ENCODE measurements at regions not wholly inside any gene's neighbourhood (a gene's known extent, or its start where the extent isn't known, plus 50 kb on each side); places are given as distances from the start of the nearest gene placed in this dataset.

GRCh38 chr3:116834816-116835215 lies 125.2 kb downstream of the TUSC7 start:
- Mint-ChIP-seq H3K4me1 (ENCODE audit: low read depth) (no peaks in the 10 kb centered on the region), H3K9me3 (peaks cover 4% of the 10 kb centered on the region), H3K4me3 (no peak overlapping the region), H3K27ac (no peak overlapping the region), H3K27me3 (no peaks in the 10 kb centered on the region), H3K36me3 (ENCODE audit: low read depth) (no peaks in the 10 kb centered on the region)
- no peak for DNase-seq

GRCh38 chr3:116835658-116836057 lies 126.1 kb downstream of the TUSC7 start:
- no peaks in the 10 kb centered on the region for H3K27me3 Mint-ChIP-seq
- no peak overlapping the region for H3K27ac Mint-ChIP-seq
- H3K4me3 Mint-ChIP-seq: no peak overlapping the region
- peaks cover 2% of the 10 kb centered on the region for H3K9me3 Mint-ChIP-seq
- no peaks in the 10 kb centered on the region for H3K36me3 Mint-ChIP-seq (ENCODE audit: low read depth)
- DNase-seq: no peak
- no peaks in the 10 kb centered on the region for H3K4me1 Mint-ChIP-seq (ENCODE audit: low read depth)

GRCh38 chr3:116836286-116836685 lies 126.7 kb downstream of the TUSC7 start:
- Mint-ChIP-seq H3K4me1 (ENCODE audit: low read depth) (no peaks in the 10 kb centered on the region), H3K9me3 (peaks cover 2% of the 10 kb centered on the region), H3K36me3 (ENCODE audit: low read depth) (no peaks in the 10 kb centered on the region), H3K4me3 (no peak overlapping the region), H3K27me3 (no peaks in the 10 kb centered on the region), H3K27ac (no peak overlapping the region)
- DNase-seq: no peak

GRCh38 chr3:116837483-116837882 lies 127.9 kb downstream of the TUSC7 start:
- no peak for DNase-seq
- Mint-ChIP-seq H3K4me1 (ENCODE audit: low read depth) (no peaks in the 10 kb centered on the region), H3K4me3 (no peak overlapping the region), H3K36me3 (ENCODE audit: low read depth) (no peaks in the 10 kb centered on the region), H3K27me3 (no peaks in the 10 kb centered on the region), H3K9me3 (peaks cover 2% of the 10 kb centered on the region), H3K27ac (no peak overlapping the region)

GRCh38 chr3:116841003-116841735 lies 131.6 kb downstream of the TUSC7 start:
- DNase-seq: no peak
- Mint-ChIP-seq H3K4me1 (ENCODE audit: low read depth) (no peaks in the 10 kb centered on the region), H3K9me3 (peaks cover 2% of the 10 kb centered on the region), H3K4me3 (no peak overlapping the region), H3K36me3 (ENCODE audit: low read depth) (no peaks in the 10 kb centered on the region), H3K27ac (no peak overlapping the region), H3K27me3 (no peaks in the 10 kb centered on the region)

- no peaks in the 10 kb centered on the region for H3K4me1 Mint-ChIP-seq (ENCODE audit: low read depth)
Measured at GRCh38 chr3:116842254-116842957, 132.8 kb downstream of the TUSC7 start.

GRCh38 chr3:116848248-116848829 lies 138.8 kb downstream of the TUSC7 start:
- Mint-ChIP-seq H3K27me3 (no peaks in the 10 kb centered on the region), H3K4me1 (ENCODE audit: low read depth) (no peaks in the 10 kb centered on the region), H3K36me3 (ENCODE audit: low read depth) (no peaks in the 10 kb centered on the region), H3K9me3 (peaks cover 4% of the 10 kb centered on the region), H3K27ac (no peak overlapping the region), H3K4me3 (no peak overlapping the region)
- DNase-seq: no peak

More at GRCh38 chr3:116842254-116842957, 132.8 kb downstream of the TUSC7 start:
- no peaks in the 10 kb centered on the region for H3K27me3 Mint-ChIP-seq
- no peak for DNase-seq
- no peak overlapping the region for H3K4me3 Mint-ChIP-seq
- no peaks in the 10 kb centered on the region for H3K36me3 Mint-ChIP-seq (ENCODE audit: low read depth)
- H3K9me3 Mint-ChIP-seq: peaks cover 1% of the 10 kb centered on the region
- no peak overlapping the region for H3K27ac Mint-ChIP-seq

- H3K4me3 Mint-ChIP-seq: no peak overlapping the region
- H3K36me3 Mint-ChIP-seq (ENCODE audit: low read depth): no peaks in the 10 kb centered on the region
- H3K27me3 Mint-ChIP-seq: no peaks in the 10 kb centered on the region
- H3K9me3 Mint-ChIP-seq: peaks cover 4% of the 10 kb centered on the region
- DNase-seq: no peak
- H3K27ac Mint-ChIP-seq: no peak overlapping the region
- H3K4me1 Mint-ChIP-seq (ENCODE audit: low read depth): no peaks in the 10 kb centered on the region
Measured at GRCh38 chr3:116849261-116849688, 139.7 kb downstream of the TUSC7 start.

GRCh38 chr3:116852803-116853202 lies 143.2 kb downstream of the TUSC7 start:
- no peaks in the 10 kb centered on the region for H3K27me3 Mint-ChIP-seq
- no peaks in the 10 kb centered on the region for H3K4me1 Mint-ChIP-seq (ENCODE audit: low read depth)
- H3K9me3 Mint-ChIP-seq: peaks cover 4% of the 10 kb centered on the region
- H3K27ac Mint-ChIP-seq: no peak overlapping the region
- no peak overlapping the region for H3K4me3 Mint-ChIP-seq
- H3K36me3 Mint-ChIP-seq (ENCODE audit: low read depth): no peaks in the 10 kb centered on the region
- no peak for DNase-seq

- no peaks in the 10 kb centered on the region for H3K36me3 Mint-ChIP-seq (ENCODE audit: low read depth)
- no peaks in the 10 kb centered on the region for H3K4me1 Mint-ChIP-seq (ENCODE audit: low read depth)
- H3K27ac Mint-ChIP-seq: no peak overlapping the region
- H3K4me3 Mint-ChIP-seq: no peak overlapping the region
- H3K9me3 Mint-ChIP-seq: no peaks in the 10 kb centered on the region
- no peaks in the 10 kb centered on the region for H3K27me3 Mint-ChIP-seq
- no peak for DNase-seq
Measured at GRCh38 chr3:116863270-116863770, 153.7 kb downstream of the TUSC7 start.

GRCh38 chr3:116863822-116864589 lies 154.4 kb downstream of the TUSC7 start:
- no peaks in the 10 kb centered on the region for H3K4me1 Mint-ChIP-seq (ENCODE audit: low read depth)
- H3K36me3 Mint-ChIP-seq (ENCODE audit: low read depth): no peaks in the 10 kb centered on the region
- H3K9me3 Mint-ChIP-seq: no peaks in the 10 kb centered on the region
- no peaks in the 10 kb centered on the region for H3K27me3 Mint-ChIP-seq
- H3K4me3 Mint-ChIP-seq: no peak overlapping the region
- no peak for DNase-seq
- no peak overlapping the region for H3K27ac Mint-ChIP-seq

- Mint-ChIP-seq H3K27ac (no peak overlapping the region), H3K9me3 (no peaks in the 10 kb centered on the region), H3K4me3 (no peak overlapping the region), H3K27me3 (no peaks in the 10 kb centered on the region), H3K36me3 (ENCODE audit: low read depth) (no peaks in the 10 kb centered on the region), H3K4me1 (ENCODE audit: low read depth) (no peaks in the 10 kb centered on the region)
- no peak for DNase-seq
Measured at GRCh38 chr3:116864590-116864927, 155.0 kb downstream of the TUSC7 start.

- no peaks in the 10 kb centered on the region for H3K9me3 Mint-ChIP-seq
- no peaks in the 10 kb centered on the region for H3K27me3 Mint-ChIP-seq
- H3K4me1 Mint-ChIP-seq (ENCODE audit: low read depth): no peaks in the 10 kb centered on the region
- H3K4me3 Mint-ChIP-seq: no peak overlapping the region
- H3K36me3 Mint-ChIP-seq (ENCODE audit: low read depth): no peaks in the 10 kb centered on the region
- DNase-seq: no peak
- no peak overlapping the region for H3K27ac Mint-ChIP-seq
Measured at GRCh38 chr3:116870379-116870778, 160.8 kb downstream of the TUSC7 start.

- Mint-ChIP-seq H3K27me3 (no peaks in the 10 kb centered on the region), H3K27ac (no peak overlapping the region), H3K9me3 (no peaks in the 10 kb centered on the region), H3K36me3 (ENCODE audit: low read depth) (no peaks in the 10 kb centered on the region), H3K4me1 (ENCODE audit: low read depth) (no peaks in the 10 kb centered on the region), H3K4me3 (no peak overlapping the region)
- no peak for DNase-seq
Measured at GRCh38 chr3:116871905-116872304, 162.3 kb downstream of the TUSC7 start.
